DMS79 treated with DMSO at 0.1 percent for 48 hours (cell line): ENCODE measurements at regions not wholly inside any gene's neighbourhood (a gene's known extent, or its start where the extent isn't known, plus 50 kb on each side); places are given as distances from the start of the nearest gene placed in this dataset.

Experiments used
- DNase-seq: peaks from one replicate; lab custom pipeline; 2025; lab: John Stamatoyannopoulos, UW

GRCh38 chr4:135316266-135316779, 1114.7 kb upstream of the PABPC4L start:
- DNase-seq, result no peak

DNA sequence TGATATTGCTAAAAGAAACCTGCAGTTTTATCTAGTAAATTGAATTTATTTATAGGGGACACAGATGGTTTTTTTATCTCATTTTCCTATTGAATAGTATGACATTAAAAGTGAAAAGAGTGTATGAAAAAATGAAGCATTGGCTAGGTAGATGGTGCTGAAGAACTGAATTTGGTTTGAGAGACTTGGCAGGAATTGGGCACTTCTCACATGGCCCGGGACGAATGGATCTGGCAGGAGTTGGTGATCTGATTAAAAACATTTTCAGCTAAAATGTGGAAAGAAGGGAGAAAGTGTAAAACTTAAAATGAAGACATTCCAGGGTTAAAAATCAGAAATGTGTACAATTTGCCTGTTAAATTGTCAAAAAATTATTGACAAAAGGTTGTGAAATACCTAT, 1088.5 kb upstream of the PABPC4L start:
- DNase-seq, result no peak

GRCh38 chr4:135283934-135284333, 1082.3 kb upstream of the PABPC4L start:
- no peak for DNase-seq

- DNase-seq, result no peak
Observed at GRCh38 chr4:135282676-135283075, 1081.1 kb upstream of the PABPC4L start.

DNA sequence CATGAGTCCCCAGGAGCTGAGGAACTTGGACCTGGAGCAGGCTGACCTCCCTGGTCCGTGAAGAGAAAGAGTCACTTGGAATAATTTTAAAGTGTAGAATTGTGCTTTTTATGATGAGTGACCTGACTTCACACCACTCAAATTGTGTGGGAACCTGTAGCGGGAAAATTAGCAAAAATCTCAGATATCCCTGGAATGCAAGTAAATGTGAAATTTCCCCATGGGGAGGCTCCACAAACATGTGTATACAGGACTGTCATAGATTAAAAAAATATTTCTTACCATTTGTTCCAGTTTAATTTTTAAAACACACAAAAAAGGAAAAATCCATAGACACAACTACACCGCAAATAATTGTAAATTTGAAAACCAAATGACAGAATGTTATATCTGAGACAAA, 1079.6 kb upstream of the PABPC4L start:
- DNase-seq, result no peak

- no peak for DNase-seq
Observed at GRCh38 chr4:135277980-135278315, 1076.4 kb upstream of the PABPC4L start.

GRCh38 chr4:135277068-135277979, 1075.7 kb upstream of the PABPC4L start:
- DNase-seq, result no peak

DNA sequence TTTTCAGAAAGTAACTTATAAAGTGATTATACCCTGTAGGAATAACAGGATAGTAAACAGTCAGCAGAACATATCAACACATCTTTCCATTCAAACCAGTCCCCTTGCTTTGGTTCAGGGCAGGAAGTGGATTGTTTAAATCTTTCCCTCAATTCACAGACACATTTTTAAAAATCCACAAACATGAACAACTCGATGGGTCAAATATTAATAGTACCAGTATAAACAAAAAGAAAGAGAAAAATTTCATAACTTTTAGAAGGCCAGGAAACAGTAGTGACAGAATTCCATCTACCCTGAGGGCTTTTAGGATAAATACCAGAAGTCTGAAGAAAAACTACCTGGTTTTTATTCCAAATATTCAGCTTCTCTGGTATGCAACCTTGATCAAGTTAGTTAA, 1072.8 kb upstream of the PABPC4L start:
- no peak for DNase-seq

DNA sequence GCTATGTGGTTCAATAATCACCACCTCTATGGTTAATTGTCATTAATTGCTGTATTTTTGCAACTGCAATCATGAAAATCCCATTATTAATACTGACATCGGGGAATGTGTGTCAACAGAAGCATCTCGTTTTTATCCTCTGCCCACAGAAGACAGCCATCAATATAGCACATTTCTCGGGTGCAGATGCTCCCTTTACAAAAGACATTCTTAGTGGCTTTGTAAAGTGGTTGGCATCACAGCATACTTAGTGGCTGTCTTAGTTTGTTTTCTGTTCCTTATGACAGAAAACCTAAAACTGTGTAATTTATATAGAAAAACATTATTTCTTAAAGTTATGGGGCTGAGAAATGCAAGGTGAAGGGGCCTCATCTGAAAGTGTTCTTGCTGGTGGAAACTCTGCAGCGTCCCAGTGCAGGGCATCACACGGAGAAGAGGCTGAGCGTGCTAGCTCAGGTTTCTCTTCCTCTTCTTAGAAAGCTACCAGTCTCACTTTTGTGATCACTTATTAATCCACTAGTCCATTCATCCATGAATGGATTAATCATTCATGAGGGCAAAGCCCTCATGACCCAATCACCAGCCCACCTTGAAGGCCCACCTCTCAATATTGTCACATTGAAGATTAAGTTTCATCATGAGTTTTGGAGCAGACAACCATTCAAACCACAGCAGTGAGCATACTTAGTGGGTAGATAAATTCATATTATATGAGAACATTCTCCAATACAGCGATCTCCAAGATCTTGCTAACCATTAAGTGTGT, 1067.7 kb upstream of the PABPC4L start:
- DNase-seq, result no peak

DNA sequence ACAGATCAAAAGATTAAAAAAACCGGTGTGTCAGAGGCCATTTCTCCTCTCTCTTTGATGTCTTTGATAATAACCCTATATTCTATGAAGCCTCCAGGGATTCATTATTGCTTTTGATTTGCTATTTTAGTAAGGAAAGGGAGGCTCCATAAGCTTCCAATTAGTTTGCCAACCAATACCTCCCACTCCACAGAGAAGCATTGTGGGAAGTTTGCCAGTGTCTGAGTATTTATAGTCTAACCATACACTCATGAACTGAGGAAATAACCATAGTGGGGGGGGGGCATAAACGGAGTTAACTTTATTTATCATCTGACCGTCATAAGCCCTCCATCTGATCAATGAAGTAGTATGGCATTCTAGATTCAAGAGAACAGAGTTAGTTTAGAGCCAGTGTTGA, 1066.8 kb upstream of the PABPC4L start:
- no peak for DNase-seq

GRCh38 chr4:135267148-135267865, 1065.7 kb upstream of the PABPC4L start:
- no peak for DNase-seq

DNA sequence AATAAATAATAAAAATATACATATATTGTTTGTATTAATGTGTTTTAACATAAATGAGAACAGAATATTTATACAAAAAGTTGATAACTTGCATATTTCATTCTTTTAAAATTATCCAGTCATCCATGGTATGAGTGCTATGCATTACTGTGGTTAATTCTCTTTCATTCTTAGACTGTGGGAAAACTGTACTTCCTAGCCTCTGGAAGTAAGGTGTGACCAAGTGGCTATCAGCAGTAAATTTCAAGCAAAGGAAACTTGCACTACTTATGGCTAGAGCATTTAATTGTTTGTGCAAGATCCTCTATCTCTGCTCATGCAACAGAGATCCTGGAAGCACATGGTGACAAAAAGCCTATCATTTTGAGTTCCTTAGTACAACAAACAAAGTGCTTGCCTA, 1054.5 kb upstream of the PABPC4L start:
- DNase-seq, result no peak

- DNase-seq, result no peak
Observed at GRCh38 chr4:135250040-135250439, 1048.5 kb upstream of the PABPC4L start.

- no peak for DNase-seq
Observed at GRCh38 chr4:135249024-135249423, 1047.4 kb upstream of the PABPC4L start.

- DNase-seq, result no peak
Observed at GRCh38 chr4:135244696-135245095, 1043.1 kb upstream of the PABPC4L start.

DNA sequence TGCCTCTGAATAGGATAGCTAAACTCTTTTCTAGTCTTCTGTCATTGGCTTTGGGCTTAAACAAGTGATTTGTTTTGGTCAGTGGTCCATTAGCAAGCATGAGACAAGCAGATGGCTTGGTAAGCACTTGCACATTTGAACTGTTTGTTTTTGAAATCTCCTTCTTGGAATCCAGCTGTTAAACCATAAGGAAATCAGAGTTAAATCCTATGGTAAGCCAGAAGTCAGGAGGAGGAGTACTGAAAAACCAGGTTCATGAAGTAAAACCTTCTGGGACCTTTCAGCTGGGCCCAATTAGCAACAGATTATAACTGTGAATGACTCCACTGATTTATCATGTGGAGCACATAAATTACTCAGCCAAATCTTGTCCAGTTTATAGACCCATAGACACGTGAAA, 1042.5 kb upstream of the PABPC4L start:
- DNase-seq, result no peak

GRCh38 chr4:135240796-135241195, 1039.2 kb upstream of the PABPC4L start:
- DNase-seq, result no peak

DNA sequence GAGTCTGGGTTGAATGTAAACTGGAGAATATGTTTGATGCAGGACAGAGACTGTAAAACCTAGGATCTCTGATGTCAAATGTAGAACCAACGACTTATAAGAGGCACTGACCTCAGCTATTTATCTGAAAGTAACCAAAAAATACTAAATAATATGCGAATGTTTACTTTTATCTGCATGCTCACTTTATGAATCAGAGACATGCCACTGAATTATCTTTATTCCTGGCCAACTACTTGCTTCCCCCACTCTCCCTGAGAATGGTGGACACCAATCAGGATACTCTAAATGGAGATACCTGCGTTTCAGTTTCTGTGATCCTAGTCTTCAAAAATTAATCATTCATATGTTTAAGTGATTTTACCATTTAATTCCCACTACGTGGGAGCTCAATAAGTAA, 1038.4 kb upstream of the PABPC4L start:
- DNase-seq, result no peak

DNA sequence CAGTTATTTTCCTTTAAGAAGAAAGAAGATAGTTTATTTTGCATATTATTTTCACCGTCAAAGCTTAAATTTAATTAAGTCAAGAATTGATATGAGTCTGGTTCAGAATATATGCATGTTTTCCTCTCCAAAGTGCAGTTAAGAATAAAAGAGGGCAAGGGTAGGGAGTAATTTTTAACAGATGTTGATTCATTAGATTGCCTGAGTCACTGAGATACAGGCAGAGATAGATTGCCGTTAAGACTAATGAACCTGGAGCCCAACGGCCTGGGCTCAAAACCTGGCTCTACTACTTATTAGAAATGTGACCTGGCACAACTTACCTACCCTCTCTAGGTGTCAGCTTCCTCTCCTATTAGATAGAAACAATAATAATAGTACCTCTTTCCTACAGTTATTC, 1037.4 kb upstream of the PABPC4L start:
- no peak for DNase-seq

DNA sequence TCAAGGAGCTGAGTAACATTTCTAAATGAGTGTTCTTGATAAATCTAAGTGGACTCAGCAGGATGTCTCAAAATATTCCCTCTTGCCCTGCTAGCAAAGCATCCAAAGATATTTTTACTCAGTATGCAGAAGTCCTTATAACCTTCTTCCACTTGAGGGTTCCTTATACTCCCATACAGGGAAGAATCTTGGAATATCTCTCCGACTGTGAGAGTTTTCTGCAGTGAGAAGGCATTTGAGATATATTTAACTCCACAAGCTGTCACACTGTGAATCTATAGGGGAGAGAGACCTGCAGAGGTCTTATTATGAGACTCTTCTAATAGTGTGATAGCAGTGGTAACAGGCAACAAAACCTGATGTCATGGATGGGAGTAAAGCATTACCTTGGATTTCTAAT, 1034.5 kb upstream of the PABPC4L start:
- no peak for DNase-seq

DNA sequence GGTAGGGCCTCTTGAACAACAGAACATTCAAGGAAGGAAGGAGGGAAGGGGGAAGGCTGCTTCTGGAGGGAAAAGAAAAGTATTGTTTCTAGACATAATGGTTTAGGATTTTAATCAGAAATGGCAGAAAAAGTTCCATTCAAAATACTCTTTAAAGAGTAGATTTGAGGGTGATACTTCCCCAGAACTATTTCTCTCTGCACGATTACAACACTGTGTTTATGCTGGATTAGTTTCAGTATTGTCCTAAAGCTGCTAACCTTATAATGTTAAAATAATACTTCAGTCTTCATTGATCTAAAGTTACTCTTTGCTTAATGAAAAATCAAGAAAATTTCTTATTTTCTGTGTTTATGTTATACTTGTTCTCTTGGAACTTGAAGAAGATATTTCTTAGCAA, 1026.3 kb upstream of the PABPC4L start:
- DNase-seq, result no peak

DNA sequence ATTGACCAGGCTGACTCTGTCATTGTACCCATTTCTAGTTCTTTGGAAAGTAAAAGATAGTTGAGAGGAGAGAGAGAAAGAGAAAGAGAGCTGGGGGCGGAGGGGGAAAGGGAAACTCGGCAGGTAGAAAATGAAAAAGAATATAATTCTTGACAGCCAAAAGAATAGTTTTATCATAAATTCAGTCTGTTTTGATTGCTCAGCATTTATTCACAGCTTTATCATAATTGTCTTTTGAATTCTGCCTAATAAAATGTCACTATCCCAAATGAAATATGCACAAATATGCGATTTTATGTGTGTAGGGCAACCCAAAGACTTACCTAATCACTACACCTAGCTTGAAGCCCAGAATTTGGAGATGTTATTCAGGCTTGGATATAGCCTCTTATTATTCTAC, 1024.0 kb upstream of the PABPC4L start:
- DNase-seq, result no peak

GRCh38 chr4:135210341-135210740, 1008.8 kb upstream of the PABPC4L start:
- no peak for DNase-seq
